Right lobe of liver (tissue), 6 donors: ENCODE measurements at regions not wholly inside any gene's neighbourhood (a gene's known extent, or its start where the extent isn't known, plus 50 kb on each side); places are given as distances from the start of the nearest gene placed in this dataset.
A peak's percentile ranks its signal among the peaks of the same experiment; 100 is the strongest.

ENCODE experiments used
- ATAC-seq, 4 donors: fragments of 200-7000 bp; cut with Tn5 transposase; one replicate each; pipeline ENCODE4 v1.9.1; 2020; ENCODE audit warnings: mild to moderate bottlenecking in 4 of 4, moderate library complexity in 4 of 4
- DNase-seq, 3 donors: peaks; one replicate each; pipeline ENCODE4 v3.0.0-alpha.2; 2020
- H3K27ac ChIP-seq, 3 donors: fragments of 200-600 bp; one replicate each; pipeline ENCODE4 v1.8.0; 2022
- H3K27me3 ChIP-seq, 2 donors: fragments of 200-600 bp; one replicate each; pipeline ENCODE4 v1.8.0; 2022
- H3K36me3 ChIP-seq, 4 donors: fragments of 200-600 bp; sonication (generic) in 1 of 4; one replicate each; pipeline versions ENCODE4 v1.5.1 to v1.8.0; 2017 to 2022; ENCODE audit warnings: control low read depth in 1 of 4
- H3K4me1 ChIP-seq, 4 donors: fragments of 200-600 bp; sonication (generic) in 1 of 4; one replicate each; pipeline versions ENCODE4 v1.5.1 to v1.8.0; 2017 to 2022; ENCODE audit warnings: control low read depth in 1 of 4
- H3K4me3 ChIP-seq, 3 donors: fragments of 200-600 bp; one replicate each; pipeline ENCODE4 v1.8.0; 2022
- H3K9me3 ChIP-seq, 4 donors: fragments of 200-600 bp; sonication (generic) in 1 of 4; one replicate each; pipeline versions ENCODE4 v1.5.1 to v1.8.0; 2017 to 2022; ENCODE audit warnings: control low read depth in 1 of 4
- CTCF ChIP-seq, 4 donors: fragments of 200-600 bp in 3 of 4; fragments of 450-650 bp in 1 of 4; IDR thresholded peaks; one replicate each; pipeline versions ENCODE4 v1.5.1 to v1.8.0; 2016 to 2022; ENCODE audit warnings: antibody characterized with exemption in 4 of 4, mild to moderate bottlenecking in 2 of 4
- POLR2A ChIP-seq: fragments of 450-650 bp; IDR thresholded peaks from one replicate; pipeline ENCODE4 v1.6.1; 2017; ENCODE audit warnings: antibody characterized with exemption, mild to moderate bottlenecking
- WGBS: methylation state at CpG from one replicate; pipeline ENCODE4 v1.1.6; 2018; ENCODE audit warnings: low coverage, low lambda C conversion rate; ENCODE audit not compliant: insufficient coverage; ENCODE audit errors: missing lambda C conversion rate; 5-methylcytosine and 5-hydroxymethylcytosine counted together
- intact Hi-C, 2 donors: fragments of 100-400 bp; cut with DNase I; formaldehyde crosslinking; loops; one replicate each; pipeline versions ENCODE4 v1.11.2 to v1.14.1; 2022
- donor health status: DM: no; HTN: yes; CAD: no.
- donor health status: DM: no; HTN: no; CAD: no.
- donor health status: DM: no; HTN: no; CAD: no.
- donor health status: DM: no; HTN: yes; CAD: no.
- donor health status: DM: no; HTN: yes; CAD: no.

- Histone ChIP-seq H3K9me3 (no peaks in the 10 kb centered on the region), H3K4me3 (no peak overlapping the region), H3K27me3 (no peaks in the 10 kb centered on the region), H3K4me1 (no peaks in the 10 kb centered on the region), H3K27ac (no peak overlapping the region), H3K36me3 (no peaks in the 10 kb centered on the region)
- WGBS, result 56% methylated on average over 3 of the region's 3 CpGs
- DNase-seq (no peak), ATAC-seq (peak in 3 of 4 donors; percentile 80 to 90 (median 88))
- intact Hi-C loops, result no loop called here
- TF ChIP-seq POLR2A, result no peak
- no peak for TF ChIP-seq CTCF (IDR thresholded peaks at IDR 0.05)
Measured at GRCh38 chr1:172951730-172952365, 98.9 kb downstream of the TNFSF18 start.

- Histone ChIP-seq H3K27me3 (no peaks in the 10 kb centered on the region), H3K4me3 (no peak overlapping the region), H3K27ac (no peak overlapping the region), H3K36me3 (no peaks in the 10 kb centered on the region), H3K9me3 (no peaks in the 10 kb centered on the region), H3K4me1 (no peaks in the 10 kb centered on the region)
- DNase-seq (no peak), ATAC-seq (no peak)
- TF ChIP-seq CTCF (IDR thresholded peaks at IDR 0.05), result no peak
- no peak for TF ChIP-seq POLR2A
- intact Hi-C loops, result no loop called here
Measured at GRCh38 chr1:172952516-172952915, 98.2 kb downstream of the TNFSF18 start.

- no peak for TF ChIP-seq CTCF (IDR thresholded peaks at IDR 0.05)
- no peak for TF ChIP-seq POLR2A
- 90% methylated on average over 6 of the region's 6 CpGs for WGBS
- no peak overlapping the region for H3K27ac ChIP-seq
- DNase-seq (no peak), ATAC-seq (no peak)
- H3K9me3 ChIP-seq, result no peaks in the 10 kb centered on the region
- H3K27me3 ChIP-seq, result no peaks in the 10 kb centered on the region
- H3K4me3 ChIP-seq, result no peak overlapping the region
- H3K36me3 ChIP-seq, result no peaks in the 10 kb centered on the region
- no peaks in the 10 kb centered on the region for H3K4me1 ChIP-seq
- intact Hi-C loops, result no loop called here
Measured at GRCh38 chr1:172954476-172955150, 96.1 kb downstream of the TNFSF18 start.

GRCh38 chr1:172955161-172955815 lies 95.5 kb downstream of the TNFSF18 start:
- WGBS, result 84% methylated on average over 4 of the region's 5 CpGs
- Histone ChIP-seq H3K9me3 (no peaks in the 10 kb centered on the region), H3K36me3 (no peaks in the 10 kb centered on the region), H3K27me3 (no peaks in the 10 kb centered on the region), H3K27ac (no peak overlapping the region), H3K4me1 (peaks cover 0 to under 1% (median 0%) of the 10 kb centered on the region in 4 donors), H3K4me3 (no peak overlapping the region)
- ATAC-seq (no peak), DNase-seq (no peak)
- intact Hi-C loops, result no loop called here
- TF ChIP-seq POLR2A (no peak), CTCF (IDR thresholded peaks at IDR 0.05) (no peak)
